Endothelial cell (in vitro differentiated cells): ENCODE measurements at regions not wholly inside any gene's neighbourhood (a gene's known extent, or its start where the extent isn't known, plus 50 kb on each side); places are given as distances from the start of the nearest gene placed in this dataset.

ENCODE experiments used
- DNase-seq: peaks from one replicate; pipeline ENCODE4 v3.0.0; 2021; ENCODE audit warnings: low spot score
- H3K27ac Mint-ChIP-seq: one replicate; pipeline ENCODE4 v1.8.0; 2021; ENCODE audit warnings: mixed read lengths, inconsistent platforms; ENCODE audit not compliant: unreplicated experiment
- H3K27me3 Mint-ChIP-seq: one replicate; pipeline ENCODE4 v1.8.0; 2021; ENCODE audit warnings: mild to moderate bottlenecking, moderate library complexity, mixed read lengths, inconsistent platforms; ENCODE audit not compliant: unreplicated experiment
- H3K36me3 Mint-ChIP-seq: one replicate; pipeline ENCODE4 v1.8.0; 2021; ENCODE audit warnings: mild to moderate bottlenecking, low read depth, mixed read lengths, inconsistent platforms; ENCODE audit not compliant: unreplicated experiment
- H3K4me1 Mint-ChIP-seq: one replicate; pipeline ENCODE4 v1.8.0; 2021; ENCODE audit warnings: mild to moderate bottlenecking, mixed read lengths, inconsistent platforms; ENCODE audit not compliant: unreplicated experiment
- H3K4me3 Mint-ChIP-seq: one replicate; pipeline ENCODE4 v1.8.0; 2021; ENCODE audit warnings: mild to moderate bottlenecking, mixed read lengths, inconsistent platforms; ENCODE audit not compliant: unreplicated experiment
- H3K9me3 Mint-ChIP-seq: one replicate; pipeline ENCODE4 v1.8.0; 2021; ENCODE audit warnings: mixed read lengths, inconsistent platforms; ENCODE audit not compliant: unreplicated experiment
- TF ChIP-seq, protein P1 (sequence below): fragments of 200-600 bp; sonication (generic); IDR thresholded peaks from one replicate; pipeline ENCODE4 v1.5.0; 2021; ENCODE audit warnings: antibody characterized with exemption; ENCODE audit not compliant: unreplicated experiment

- H3K9me3 Mint-ChIP-seq, result no peaks in the 10 kb centered on the region
- TF ChIP-seq, protein P1, sequence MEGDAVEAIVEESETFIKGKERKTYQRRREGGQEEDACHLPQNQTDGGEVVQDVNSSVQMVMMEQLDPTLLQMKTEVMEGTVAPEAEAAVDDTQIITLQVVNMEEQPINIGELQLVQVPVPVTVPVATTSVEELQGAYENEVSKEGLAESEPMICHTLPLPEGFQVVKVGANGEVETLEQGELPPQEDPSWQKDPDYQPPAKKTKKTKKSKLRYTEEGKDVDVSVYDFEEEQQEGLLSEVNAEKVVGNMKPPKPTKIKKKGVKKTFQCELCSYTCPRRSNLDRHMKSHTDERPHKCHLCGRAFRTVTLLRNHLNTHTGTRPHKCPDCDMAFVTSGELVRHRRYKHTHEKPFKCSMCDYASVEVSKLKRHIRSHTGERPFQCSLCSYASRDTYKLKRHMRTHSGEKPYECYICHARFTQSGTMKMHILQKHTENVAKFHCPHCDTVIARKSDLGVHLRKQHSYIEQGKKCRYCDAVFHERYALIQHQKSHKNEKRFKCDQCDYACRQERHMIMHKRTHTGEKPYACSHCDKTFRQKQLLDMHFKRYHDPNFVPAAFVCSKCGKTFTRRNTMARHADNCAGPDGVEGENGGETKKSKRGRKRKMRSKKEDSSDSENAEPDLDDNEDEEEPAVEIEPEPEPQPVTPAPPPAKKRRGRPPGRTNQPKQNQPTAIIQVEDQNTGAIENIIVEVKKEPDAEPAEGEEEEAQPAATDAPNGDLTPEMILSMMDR, result no peak
- H3K36me3 Mint-ChIP-seq, result no peaks in the 10 kb centered on the region
- no peak overlapping the region for H3K4me3 Mint-ChIP-seq
- H3K27me3 Mint-ChIP-seq, result peaks cover 2% of the 10 kb centered on the region
- no peaks in the 10 kb centered on the region for H3K4me1 Mint-ChIP-seq
- DNase-seq, result no peak
- H3K27ac Mint-ChIP-seq, result no peak overlapping the region
Observed at GRCh38 chr5:84729326-84729725, 344.6 kb upstream of the EDIL3 start.

- Mint-ChIP-seq H3K4me3 (no peak overlapping the region), H3K9me3 (no peaks in the 10 kb centered on the region), H3K27ac (no peak overlapping the region), H3K4me1 (no peaks in the 10 kb centered on the region), H3K27me3 (no peaks in the 10 kb centered on the region), H3K36me3 (no peaks in the 10 kb centered on the region)
- TF ChIP-seq, protein P1, result no peak
- no peak for DNase-seq
Observed at GRCh38 chr5:84727708-84728107, 343.0 kb upstream of the EDIL3 start.

- H3K36me3 Mint-ChIP-seq, result no peaks in the 10 kb centered on the region
- H3K27ac Mint-ChIP-seq, result no peak overlapping the region
Observed at GRCh38 chr5:84725946-84726570, 341.4 kb upstream of the EDIL3 start.

GRCh38 chr5:84724683-84725082, 340.0 kb upstream of the EDIL3 start:
- Mint-ChIP-seq H3K4me1 (no peaks in the 10 kb centered on the region), H3K36me3 (no peaks in the 10 kb centered on the region), H3K27ac (no peak overlapping the region), H3K4me3 (no peak overlapping the region), H3K9me3 (no peaks in the 10 kb centered on the region), H3K27me3 (no peaks in the 10 kb centered on the region)
- DNase-seq, result no peak
- TF ChIP-seq, protein P1, result no peak

More at GRCh38 chr5:84725946-84726570, 341.4 kb upstream of the EDIL3 start:
- Mint-ChIP-seq H3K27me3 (no peaks in the 10 kb centered on the region), H3K4me3 (no peak overlapping the region), H3K9me3 (no peaks in the 10 kb centered on the region), H3K4me1 (no peaks in the 10 kb centered on the region)
- TF ChIP-seq, protein P1, result no peak
- DNase-seq, result no peak

- no peaks in the 10 kb centered on the region for H3K27me3 Mint-ChIP-seq
- H3K4me3 Mint-ChIP-seq, result no peak overlapping the region
- no peaks in the 10 kb centered on the region for H3K4me1 Mint-ChIP-seq
- DNase-seq, result no peak
- H3K36me3 Mint-ChIP-seq, result no peaks in the 10 kb centered on the region
- TF ChIP-seq, protein P1, result no peak
- H3K27ac Mint-ChIP-seq, result no peak overlapping the region
- no peaks in the 10 kb centered on the region for H3K9me3 Mint-ChIP-seq
Observed at GRCh38 chr5:84724181-84724580, 339.5 kb upstream of the EDIL3 start.
